Retinal pigment epithelial cell (primary cell): ENCODE measurements at regions not wholly inside any gene's neighbourhood (a gene's known extent, or its start where the extent isn't known, plus 50 kb on each side); places are given as distances from the start of the nearest gene placed in this dataset.

Experiments
- DNase-seq: peaks from one replicate; pipeline ENCODE4 v3.0.0-alpha.2; 2010; ENCODE audit warnings: low read depth
- H3K4me3 ChIP-seq: 2 replicates; pipeline ENCODE4 v1.5.1; 2011; ENCODE audit warnings: mild to moderate bottlenecking, low read length, control low read depth, moderate library complexity
- CTCF ChIP-seq: conservative IDR thresholded peaks from 2 replicates; pipeline ENCODE4 v1.5.1; 2011; ENCODE audit warnings: low read depth, low read length, control low read depth, inconsistent platforms

- no peak for DNase-seq
- no peak overlapping the region for H3K4me3 ChIP-seq
- no peak for TF ChIP-seq CTCF
Measured at GRCh38 chr6:144696610-144697368, 411.7 kb downstream of the UTRN start.

- H3K4me3 ChIP-seq: no peak overlapping the region
- DNase-seq: no peak
- no peak for TF ChIP-seq CTCF
Measured at GRCh38 chr6:144697369-144697760, 412.2 kb downstream of the UTRN start.

- no peak overlapping the region for H3K4me3 ChIP-seq
- TF ChIP-seq CTCF: no peak
- no peak for DNase-seq
Measured at GRCh38 chr6:144697801-144698200, 412.7 kb downstream of the UTRN start.

GRCh38 chr6:144702781-144703180 lies 417.6 kb downstream of the UTRN start:
- no peak for TF ChIP-seq CTCF
- no peak overlapping the region for H3K4me3 ChIP-seq
- no peak for DNase-seq

- TF ChIP-seq CTCF: no peak
- no peak for DNase-seq
- no peak overlapping the region for H3K4me3 ChIP-seq
Measured at GRCh38 chr6:144710207-144710606, 425.1 kb downstream of the UTRN start.

- DNase-seq: no peak
- no peak for TF ChIP-seq CTCF
Measured at GRCh38 chr6:144711661-144712060, 426.5 kb downstream of the UTRN start.

GRCh38 chr6:144712541-144712940 lies 427.4 kb downstream of the UTRN start:
- DNase-seq: no peak
- TF ChIP-seq CTCF: no peak
- H3K4me3 ChIP-seq: no peak overlapping the region

More at GRCh38 chr6:144711661-144712060, 426.5 kb downstream of the UTRN start:
- no peak overlapping the region for H3K4me3 ChIP-seq
